Stimulated activated CD4-positive, alpha-beta T cell treated with anti-CD3 and anti-CD28 coated beads, Interleukin-2, amount 100 ng/mL, for 4 hours (primary cell): ENCODE measurements at regions not wholly inside any gene's neighbourhood (a gene's known extent, or its start where the extent isn't known, plus 50 kb on each side); places are given as distances from the start of the nearest gene placed in this dataset.
"Not testable (repeated sequence)": the region's sequence is repeated elsewhere in the genome, so short reads cannot be mapped to it uniquely, and the experiment has no call there.

Experiments
- DNase-seq: peaks from one replicate; pipeline ENCODE4 v3.0.0-alpha.2; 2020; ENCODE audit warnings: low read depth

DNA sequence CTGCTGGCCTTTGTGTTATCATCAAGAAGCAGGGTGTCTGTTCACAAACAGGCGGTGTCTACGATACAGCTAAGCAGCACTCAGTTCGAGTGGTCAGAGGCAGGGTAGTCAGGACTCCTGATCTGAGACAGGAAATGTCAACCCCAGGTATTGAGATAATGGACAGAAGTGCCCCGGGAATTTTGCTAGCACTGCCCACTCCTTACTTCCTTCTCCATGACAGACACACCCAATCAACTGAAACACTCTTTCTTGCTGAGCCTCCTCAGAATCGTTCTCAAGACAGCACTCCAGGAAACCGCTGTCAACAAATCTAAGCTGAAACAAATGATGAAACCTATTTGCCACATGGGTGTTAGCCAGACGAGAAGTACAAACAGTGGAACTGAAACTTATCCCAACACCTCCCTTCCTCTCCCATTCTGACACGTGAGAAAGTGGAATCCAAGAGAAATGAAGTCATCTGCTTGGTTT lies 109.3 kb downstream of the GTF2IRD2B start:
- DNase-seq: not testable (repeated sequence)

DNA sequence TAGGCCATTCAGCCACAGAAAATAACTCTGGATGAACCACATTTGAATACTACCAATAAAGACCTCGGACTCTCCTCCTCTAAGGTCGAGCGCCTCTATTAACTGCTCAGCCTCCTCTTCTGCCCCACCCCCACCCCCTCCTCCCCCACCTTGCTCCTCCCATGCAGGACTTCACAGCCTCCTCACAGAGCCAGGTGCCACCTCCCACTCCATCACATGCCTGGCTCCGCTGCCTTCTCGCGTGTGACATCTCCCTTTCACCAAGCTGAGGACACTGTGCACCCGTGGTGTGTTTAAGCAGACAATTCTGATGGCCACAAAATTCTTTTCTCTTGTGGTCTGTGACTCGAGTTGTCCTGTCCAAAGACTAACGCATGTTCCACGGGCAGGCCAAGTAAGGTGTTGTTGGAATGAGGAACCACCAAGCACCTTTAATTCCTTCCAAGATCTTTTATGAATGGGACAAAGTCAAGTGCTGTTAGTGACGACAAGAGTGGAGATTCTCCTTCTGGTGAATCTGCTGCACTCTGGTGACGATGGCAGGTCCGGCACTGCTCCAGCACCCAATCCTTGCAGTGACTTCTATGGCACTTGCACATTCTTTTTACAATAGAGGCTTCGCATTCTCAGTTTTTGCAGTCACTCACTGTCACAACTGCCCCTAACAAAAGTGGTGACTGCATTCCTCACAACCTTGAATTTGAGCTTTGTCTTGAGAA lies 113.1 kb downstream of the GTF2IRD2B start:
- not testable (repeated sequence) for DNase-seq

DNA sequence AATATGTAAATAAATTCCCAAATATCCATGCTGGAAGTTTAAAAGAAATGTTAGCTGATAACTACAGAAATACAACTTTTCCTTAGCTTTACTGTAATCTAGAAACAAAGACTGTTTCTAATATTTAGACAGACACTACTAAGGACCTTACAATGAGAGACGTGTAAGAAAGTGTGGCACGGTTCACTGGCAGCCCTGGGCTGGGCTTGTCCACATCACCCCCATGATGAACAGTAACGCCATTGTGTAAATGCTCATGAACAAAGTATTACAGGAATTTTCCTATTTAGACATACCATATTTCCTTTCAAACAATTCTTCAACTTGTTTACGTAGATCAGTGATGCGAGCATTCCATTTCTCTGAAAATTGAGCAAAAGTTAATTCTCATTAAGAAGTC lies 123.1 kb downstream of the GTF2IRD2B start:
- not testable (repeated sequence) for DNase-seq

DNA sequence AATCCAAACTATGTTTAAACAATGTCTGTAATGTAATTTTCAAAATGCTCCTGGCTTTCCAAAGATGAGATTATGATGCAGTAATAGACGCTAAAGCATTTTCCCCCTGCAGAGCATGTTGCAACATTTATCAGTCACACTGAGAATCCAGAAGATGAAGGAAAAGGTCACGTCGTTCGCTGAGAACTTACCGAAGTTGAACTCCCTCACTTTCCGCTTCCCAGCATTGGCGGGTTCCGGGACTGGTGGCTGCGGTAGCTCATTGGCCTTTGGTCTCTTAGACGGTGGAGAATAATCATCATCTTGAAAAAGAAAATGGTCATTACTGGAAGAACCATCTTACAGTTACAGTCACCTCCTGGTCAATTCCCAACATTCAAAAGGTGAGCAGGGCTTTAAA lies 124.6 kb downstream of the GTF2IRD2B start:
- not testable (repeated sequence) for DNase-seq

DNA sequence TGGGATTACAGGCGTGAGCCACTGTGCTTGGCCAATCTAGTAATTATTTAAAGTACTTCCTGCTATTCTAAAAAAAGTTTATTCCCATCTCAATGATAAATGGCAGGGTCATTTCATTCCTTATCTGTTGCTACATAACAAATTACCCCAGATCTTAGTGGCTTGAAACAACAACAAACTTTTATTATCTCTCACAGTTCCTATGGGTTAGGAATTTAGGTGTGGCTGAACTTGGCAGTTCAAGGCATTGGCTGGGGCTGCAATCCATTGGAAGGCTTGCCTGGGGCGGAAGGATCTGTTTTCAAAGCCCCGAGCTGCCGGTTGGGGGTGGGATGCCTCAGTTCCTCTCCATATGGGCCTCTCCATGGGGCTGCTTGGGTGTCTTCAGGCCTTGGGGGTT lies 133.7 kb downstream of the GTF2IRD2B start:
- not testable (repeated sequence) for DNase-seq

DNA sequence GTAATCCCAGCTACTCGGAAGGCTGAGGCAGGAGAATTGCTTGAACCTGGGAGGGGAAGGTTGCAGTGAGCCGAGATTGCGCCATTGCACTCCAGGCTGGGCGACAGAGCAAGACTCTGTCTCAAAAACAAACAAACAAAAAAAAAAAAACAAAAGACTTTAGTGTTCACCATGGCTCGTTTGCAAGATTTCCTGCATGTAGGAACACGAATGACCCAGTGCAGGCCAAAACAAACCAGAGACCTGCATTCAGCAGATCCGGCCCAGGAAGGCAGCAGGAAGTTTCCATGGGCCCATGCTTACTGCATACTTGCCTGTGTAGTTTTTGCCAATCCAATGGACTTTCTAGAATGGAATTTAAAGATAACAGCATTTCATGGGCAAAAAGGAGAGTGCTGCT lies 137.2 kb downstream of the GTF2IRD2B start:
- DNase-seq: not testable (repeated sequence)

DNA sequence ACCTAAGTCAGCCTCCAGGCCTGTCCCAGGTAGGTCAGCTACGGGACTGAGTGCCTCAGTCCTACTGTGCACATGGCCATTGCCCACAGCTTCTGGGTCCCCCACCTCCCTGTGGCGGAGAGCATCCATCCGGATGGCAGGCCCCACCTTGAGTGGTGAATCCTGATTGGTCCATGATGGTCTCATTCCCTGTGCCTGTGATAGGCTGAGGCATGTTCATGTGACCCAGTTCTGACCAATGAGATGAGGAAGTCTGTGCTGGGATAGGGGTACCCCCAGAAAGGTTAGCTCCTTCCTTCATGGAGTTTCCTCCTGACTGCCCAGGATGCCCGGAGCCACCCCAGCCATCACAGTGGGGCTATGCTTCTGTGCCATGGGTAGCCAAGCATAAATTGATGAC lies 138.2 kb downstream of the GTF2IRD2B start:
- DNase-seq: not testable (repeated sequence)

DNA sequence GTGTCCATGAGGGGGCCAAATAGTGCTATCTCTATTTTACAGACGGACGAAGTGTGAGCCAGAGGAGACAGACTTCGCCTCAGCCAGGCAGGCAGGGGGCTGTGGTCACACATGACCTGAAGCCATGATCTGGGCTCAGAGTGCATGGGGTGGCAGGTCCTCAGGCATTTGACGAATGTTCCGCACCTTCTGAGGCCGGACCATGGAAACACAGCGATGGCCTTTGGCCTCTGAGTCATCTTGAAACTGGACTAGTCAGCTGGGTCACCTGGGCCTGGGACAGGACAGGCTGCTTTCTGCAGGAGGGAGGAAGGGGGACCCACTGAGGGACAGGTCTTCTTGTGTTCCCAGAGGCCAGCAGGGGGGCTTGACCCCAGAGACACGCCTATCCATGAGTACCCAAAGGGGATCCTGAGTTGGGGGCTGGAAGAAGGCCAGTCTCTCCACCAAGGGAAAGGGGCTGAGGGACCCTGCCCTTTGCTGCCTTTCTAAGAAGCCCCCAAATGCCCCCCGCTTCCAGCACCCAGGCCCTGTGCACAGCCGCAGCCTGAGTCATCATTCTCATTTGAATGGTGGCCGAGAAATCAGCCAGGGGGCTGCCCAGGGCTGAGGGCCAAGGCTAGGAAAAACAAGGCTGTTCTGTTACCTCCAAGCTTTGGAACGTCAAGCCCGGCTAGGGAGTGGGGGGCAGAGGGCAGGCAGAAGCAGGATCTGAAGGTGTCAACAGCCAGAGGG lies 142.9 kb downstream of the GTF2IRD2B start:
- not testable (repeated sequence) for DNase-seq

DNA sequence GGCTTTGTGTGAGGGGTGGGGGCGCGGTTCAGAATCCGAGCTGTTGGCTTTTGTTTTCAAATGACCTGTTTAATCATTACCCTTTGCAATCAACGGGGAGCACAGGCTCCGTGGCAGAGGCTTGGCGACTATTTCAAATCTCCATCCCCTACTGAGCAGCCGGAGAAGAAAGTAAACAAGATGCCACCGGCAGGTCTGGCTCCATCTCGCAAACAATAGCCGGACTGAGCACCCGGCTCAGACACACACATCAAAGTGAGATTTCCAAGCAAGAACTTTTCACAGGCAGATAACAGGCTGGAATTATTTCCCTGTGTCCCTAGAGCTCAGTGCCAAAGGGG lies 143.4 kb downstream of the GTF2IRD2B start:
- not testable (repeated sequence) for DNase-seq

DNA sequence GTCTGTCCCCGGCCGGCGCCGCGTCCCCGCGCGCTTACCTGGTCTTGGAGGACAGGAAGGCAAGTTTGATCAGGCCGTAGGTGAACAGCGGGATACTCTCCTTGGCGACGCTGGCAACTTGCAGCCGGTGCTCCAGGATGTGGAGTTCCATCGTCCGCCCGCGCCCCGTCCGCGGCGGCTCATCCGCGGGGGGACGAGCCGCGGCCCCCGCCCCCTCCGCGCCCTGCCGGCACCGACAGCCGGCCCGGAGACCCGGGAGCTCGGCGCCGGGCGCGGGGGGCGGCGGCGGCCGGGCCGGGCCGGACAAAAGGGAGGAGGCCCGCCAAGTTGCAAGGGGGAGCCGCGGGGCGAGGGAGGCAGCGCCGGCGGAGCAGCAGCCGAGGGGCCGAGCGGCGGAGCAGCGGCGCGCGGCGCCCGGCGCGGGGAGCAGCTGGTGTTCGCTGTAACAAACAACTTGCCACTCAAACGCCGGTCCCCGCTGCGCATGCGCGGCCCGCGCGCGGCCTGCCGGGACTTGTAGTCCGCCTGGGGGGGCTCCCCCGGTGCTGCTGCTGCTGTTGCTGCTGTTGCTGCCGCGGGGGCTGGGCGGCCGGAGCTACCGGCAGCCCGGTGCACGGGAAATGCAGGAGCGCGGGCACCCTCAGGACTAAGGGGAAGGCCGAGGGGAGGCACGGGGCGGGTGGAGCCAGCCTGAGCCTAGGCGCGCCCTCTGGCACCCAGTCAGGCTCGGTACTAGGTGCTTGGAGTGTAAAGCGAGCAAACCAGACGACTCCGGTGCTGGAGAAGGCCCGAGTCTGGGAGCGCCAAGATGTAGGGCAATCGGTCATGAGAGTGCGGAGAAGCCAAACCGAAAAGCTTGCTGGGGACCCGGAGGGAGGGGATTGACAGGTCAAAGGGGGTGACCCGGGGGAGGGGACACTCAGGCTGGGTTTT lies 145.1 kb downstream of the GTF2IRD2B start:
- peak; percentile 31 for DNase-seq

DNA sequence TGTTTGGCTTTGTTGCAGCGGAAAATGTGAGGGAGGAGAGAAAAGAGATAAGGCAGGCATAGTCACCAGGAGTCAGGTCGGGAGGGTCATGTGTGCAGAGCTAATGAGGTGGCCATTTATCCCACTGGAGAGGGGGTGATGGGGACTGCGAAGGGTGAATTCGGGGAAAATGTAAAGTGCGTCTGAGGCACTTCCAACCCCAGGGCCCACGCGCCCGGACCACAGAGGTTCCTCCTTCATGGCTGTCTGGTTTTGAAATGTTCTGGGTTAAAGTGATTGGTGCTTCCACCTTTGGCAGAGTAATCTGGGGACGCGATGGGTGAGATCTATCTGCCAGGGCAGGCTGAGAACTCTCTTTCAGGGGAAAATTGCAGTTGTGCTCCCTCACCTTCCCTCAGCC lies 145.9 kb downstream of the GTF2IRD2B start:
- DNase-seq: not testable (repeated sequence)

DNA sequence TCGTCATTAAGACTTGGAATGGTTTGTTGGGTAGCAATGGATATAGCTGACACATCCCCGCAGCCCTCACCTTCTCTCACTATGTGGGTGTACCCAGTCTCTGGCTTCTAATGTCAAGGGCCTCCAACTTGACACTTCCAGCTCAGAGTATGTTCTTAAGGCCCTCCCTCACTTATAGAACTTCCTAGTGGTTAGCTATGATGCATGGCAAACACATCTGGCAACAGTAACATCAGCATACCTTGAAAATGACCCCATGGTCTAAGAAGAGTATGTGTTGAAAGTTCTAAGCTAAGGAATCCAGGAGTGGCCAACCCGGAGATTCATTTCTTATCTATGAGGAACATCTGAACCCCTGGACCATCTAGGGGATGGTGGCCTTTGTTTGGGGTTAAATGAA lies 151.2 kb downstream of the GTF2IRD2B start:
- not testable (repeated sequence) for DNase-seq

DNA sequence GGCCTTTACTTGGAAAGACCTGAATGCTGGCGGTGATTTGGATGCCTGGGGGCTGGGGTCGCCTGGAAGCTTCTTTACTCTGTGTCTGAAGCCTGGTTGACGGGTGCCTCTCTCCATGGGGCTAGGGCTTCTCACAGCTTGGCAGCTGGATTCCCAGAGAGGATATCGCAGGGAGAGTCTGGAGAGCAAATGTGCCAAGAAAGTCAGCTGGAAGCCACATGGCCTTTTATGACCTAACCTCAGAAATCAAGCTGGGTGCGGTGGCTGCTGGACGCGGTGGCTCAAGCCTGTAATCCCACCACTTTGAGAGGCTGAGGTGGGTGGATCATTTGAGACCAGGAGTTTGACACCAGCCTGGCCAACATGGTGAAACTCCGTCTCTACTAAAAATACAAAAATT lies 147.2 kb upstream of the TRIM73 start:
- DNase-seq: not testable (repeated sequence)

DNA sequence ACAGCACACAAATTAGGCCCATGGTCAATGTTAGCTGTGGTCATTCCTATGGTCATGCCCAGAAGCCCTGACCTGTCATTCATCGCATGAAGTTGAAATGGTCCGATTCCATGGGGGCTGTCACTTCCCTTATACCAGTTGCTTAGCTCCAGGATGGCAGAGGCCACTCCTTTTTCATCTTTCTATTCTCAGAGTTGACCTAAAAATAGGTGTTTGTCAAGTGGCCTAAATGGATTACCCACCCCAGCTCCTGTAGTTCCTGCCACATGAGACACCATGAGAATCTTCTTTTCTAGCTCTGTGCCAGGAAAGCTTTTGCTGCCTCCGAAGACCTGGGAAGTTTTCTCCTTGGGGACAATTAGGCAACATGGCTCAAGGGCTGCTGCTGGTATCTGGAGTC lies 141.2 kb upstream of the TRIM73 start:
- DNase-seq: not testable (repeated sequence)

DNA sequence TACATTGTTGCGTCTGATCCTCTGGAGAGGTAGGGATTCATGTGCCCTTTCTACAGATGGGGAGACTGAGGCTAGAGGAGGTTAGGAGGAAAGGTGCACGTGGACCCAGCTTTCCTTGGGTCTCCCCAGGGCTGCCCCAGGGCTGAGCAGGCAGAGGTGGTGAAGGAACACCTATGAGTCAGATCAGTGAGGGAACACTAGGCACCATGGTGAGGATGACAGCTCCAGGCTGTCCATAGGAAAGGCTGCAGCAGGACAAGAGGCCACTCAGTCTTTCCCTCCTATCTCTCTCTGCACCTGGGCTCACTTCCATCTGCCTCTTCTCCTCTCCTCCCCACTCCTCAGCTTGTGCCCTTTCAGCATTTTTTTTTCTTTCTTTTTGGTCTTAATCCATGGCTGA lies 138.0 kb upstream of the TRIM73 start:
- not testable (repeated sequence) for DNase-seq

DNA sequence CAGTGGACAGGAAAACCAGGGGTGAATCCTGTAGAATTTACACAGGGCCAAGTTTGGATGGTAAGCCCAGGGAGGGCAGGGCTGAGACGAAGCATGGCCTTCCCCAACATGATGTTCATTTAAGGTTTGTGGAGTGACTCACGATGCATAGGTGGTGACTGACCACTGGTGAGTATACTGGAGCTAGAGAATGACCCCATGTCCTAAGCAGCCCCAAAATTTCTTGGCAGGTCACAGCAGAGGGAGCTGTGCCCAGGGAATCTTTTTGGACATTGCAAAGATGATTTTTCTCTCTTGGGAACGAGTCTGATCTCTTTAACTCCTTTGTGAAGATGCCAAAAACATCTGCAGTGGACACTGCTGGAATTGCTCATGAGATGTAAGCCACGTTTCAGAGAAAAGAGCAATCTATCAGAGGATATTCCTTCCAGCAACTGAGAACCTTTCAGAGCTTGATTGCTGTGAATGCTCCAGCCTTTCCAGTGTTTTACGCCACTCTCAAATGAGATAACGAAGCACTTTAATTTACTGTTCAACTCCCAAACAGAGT lies 135.9 kb upstream of the TRIM73 start:
- DNase-seq: not testable (repeated sequence)

DNA sequence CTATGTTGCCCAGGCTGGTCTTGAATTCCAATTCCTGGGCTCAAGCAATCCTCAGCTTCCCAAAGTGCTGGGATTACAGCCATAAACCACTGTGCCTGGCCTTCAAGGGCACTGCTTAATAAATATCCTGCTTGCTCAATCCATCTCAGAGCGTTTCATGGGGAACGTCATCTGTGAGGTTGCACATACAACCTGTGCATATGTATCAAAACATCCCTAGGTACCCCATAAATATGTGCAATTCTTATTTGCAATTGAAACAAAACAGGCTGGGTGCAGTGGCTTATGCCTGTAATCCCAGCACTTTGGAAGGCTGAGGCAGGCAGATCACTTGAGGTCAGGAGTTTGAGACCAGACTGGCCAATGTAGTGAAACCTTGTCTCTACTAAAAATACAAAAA lies 133.8 kb upstream of the TRIM73 start:
- DNase-seq: not testable (repeated sequence)

DNA sequence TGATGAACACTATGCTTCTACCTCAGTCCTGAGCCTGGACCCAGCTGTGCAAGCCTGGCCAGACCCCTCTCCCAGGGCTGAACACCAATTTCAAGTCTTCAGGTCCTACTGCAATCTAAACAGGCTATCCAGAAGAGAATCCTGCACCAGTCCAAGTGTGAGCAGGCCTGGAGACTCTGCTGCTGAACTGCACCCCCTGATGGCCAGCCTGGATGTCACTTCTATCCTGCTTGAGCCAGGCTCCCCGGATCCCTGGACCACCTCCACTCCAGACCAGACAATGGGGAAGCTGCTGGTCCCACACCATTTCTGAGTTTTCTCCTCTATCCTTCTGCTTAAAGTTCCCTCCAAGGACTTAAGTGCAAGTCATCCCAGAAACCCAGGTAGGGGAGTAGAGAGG lies 127.3 kb upstream of the TRIM73 start:
- DNase-seq: not testable (repeated sequence)

DNA sequence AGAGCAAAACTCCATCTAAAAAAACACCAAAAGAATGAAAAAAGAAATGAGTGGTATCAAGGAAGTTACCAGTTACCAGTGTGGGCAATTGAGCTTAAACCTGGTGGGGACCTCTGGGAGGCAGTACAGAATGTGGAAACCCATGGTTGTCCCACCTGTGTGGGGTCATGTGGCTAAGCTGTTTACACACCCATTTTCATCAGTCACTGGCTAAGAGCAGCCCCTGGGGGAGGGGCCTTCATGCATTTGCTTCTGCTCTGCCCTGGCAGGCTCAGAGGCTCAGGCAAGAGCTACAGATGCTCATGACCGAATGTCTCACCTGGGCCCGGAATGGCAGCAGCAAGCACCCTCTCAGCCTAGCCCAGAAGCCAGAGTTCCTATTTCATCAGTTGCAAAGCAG lies 126.3 kb upstream of the TRIM73 start:
- DNase-seq: not testable (repeated sequence)

DNA sequence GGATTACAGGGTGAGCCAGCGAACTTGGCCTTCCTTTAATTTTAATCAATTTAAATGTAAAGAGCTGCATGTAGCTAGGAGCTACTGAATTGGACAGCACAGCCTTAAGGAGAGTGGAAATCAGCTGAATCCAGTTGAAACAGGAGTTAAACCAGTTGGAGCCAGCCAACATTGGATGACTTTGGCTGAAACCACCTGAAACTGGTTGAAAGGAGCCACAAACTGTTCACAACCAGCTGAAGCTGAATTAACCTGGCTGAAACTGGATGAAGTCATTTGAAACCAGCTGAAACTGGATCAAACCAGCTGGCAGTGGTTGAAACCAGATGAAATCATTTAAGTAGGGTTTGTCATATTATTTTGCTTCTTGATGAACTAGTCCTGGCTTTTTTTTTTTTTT lies 121.3 kb upstream of the TRIM73 start:
- DNase-seq: not testable (repeated sequence)
